H9 (cell line): ENCODE measurements at regions not wholly inside any gene's neighbourhood (a gene's known extent, or its start where the extent isn't known, plus 50 kb on each side); places are given as distances from the start of the nearest gene placed in this dataset.
"Not testable (repeated sequence)": the region's sequence is repeated elsewhere in the genome, so short reads cannot be mapped to it uniquely, and the experiment has no call there.

Experiments used
- DNase-seq: peaks from one replicate; pipeline ENCODE4 v3.0.0-alpha.2; 2017
- H2AFZ ChIP-seq: one replicate; pipeline ENCODE4 v1.6.1; 2013; ENCODE audit warnings: mild to moderate bottlenecking, low read length, control low read depth, moderate library complexity
- H2AK5ac ChIP-seq: 2 replicates; pipeline ENCODE4 v1.6.1; 2013; ENCODE audit warnings: low read length, control low read depth, mixed read lengths; ENCODE audit not compliant: insufficient read length
- H2BK120ac ChIP-seq: one replicate; pipeline ENCODE4 v1.6.1; 2013; ENCODE audit warnings: low read depth, mild to moderate bottlenecking, low read length, control low read depth, inconsistent platforms; ENCODE audit not compliant: poor library complexity, severe bottlenecking
- H2BK12ac ChIP-seq: 2 replicates; pipeline ENCODE4 v1.6.1; 2013; ENCODE audit warnings: low read length, control low read depth, mixed read lengths, low read depth; ENCODE audit not compliant: insufficient read length
- H2BK15ac ChIP-seq: 2 replicates; pipeline ENCODE4 v1.6.1; 2013; ENCODE audit warnings: low read depth, low read length, control low read depth
- H2BK20ac ChIP-seq: one replicate; pipeline ENCODE4 v1.6.1; 2013; ENCODE audit warnings: low read depth, mild to moderate bottlenecking, low read length, control low read depth, inconsistent platforms; ENCODE audit not compliant: poor library complexity, severe bottlenecking
- H2BK5ac ChIP-seq: 2 replicates; pipeline ENCODE4 v1.6.1; 2013; ENCODE audit warnings: low read length, control low read depth, mixed read lengths; ENCODE audit not compliant: insufficient read length
- H3K14ac ChIP-seq: 2 replicates; pipeline ENCODE4 v1.6.1; 2013; ENCODE audit warnings: low read length, control low read depth; ENCODE audit not compliant: insufficient read depth
- H3K18ac ChIP-seq: 2 replicates; pipeline ENCODE4 v1.6.1; 2013; ENCODE audit warnings: low read depth, mild to moderate bottlenecking, mixed read lengths, low read length, control low read depth; ENCODE audit not compliant: insufficient read length
- H3K23ac ChIP-seq: 2 replicates; pipeline ENCODE4 v1.6.1; 2013; ENCODE audit warnings: low read length, control low read depth, mixed read lengths, low read depth; ENCODE audit not compliant: insufficient read length
- H3K23me2 ChIP-seq: 2 replicates; pipeline ENCODE4 v1.6.1; 2013; ENCODE audit warnings: low read depth, mild to moderate bottlenecking, mixed read lengths, low read length, control low read depth; ENCODE audit not compliant: insufficient read length, poor library complexity, severe bottlenecking
- H3K27ac ChIP-seq: 2 replicates; pipeline ENCODE4 v1.5.1; 2013; ENCODE audit warnings: low read length, control low read depth, mixed read lengths, low read depth; ENCODE audit not compliant: insufficient read length
- H3K27me3 ChIP-seq: 2 replicates; pipeline ENCODE4 v1.6.1; 2013; ENCODE audit warnings: low read length, control low read depth, inconsistent platforms; ENCODE audit not compliant: insufficient read depth
- H3K4ac ChIP-seq: 2 replicates; pipeline ENCODE4 v1.6.1; 2013; ENCODE audit warnings: low read depth, mild to moderate bottlenecking, control low read depth, inconsistent platforms, low read length, moderate library complexity
- H3K4me1 ChIP-seq: 2 replicates; pipeline ENCODE4 v1.6.1; 2013; ENCODE audit warnings: low read length, control low read depth, inconsistent platforms; ENCODE audit not compliant: insufficient read depth
- H3K4me2 ChIP-seq: 2 replicates; pipeline ENCODE4 v1.6.1; 2013; ENCODE audit warnings: low read length, control low read depth, mixed read lengths; ENCODE audit not compliant: insufficient read length, insufficient read depth
- H3K56ac ChIP-seq: 2 replicates; pipeline ENCODE4 v1.6.1; 2013; ENCODE audit warnings: low read depth, mild to moderate bottlenecking, mixed read lengths, low read length, control low read depth; ENCODE audit not compliant: insufficient read length
- H3K79me1 ChIP-seq: 2 replicates; pipeline ENCODE4 v1.6.1; 2013; ENCODE audit warnings: low read depth, mild to moderate bottlenecking, moderate library complexity, low read length, control low read depth, inconsistent platforms; ENCODE audit not compliant: insufficient read depth, poor library complexity, severe bottlenecking
- H3K79me2 ChIP-seq: 2 replicates; pipeline ENCODE4 v1.6.1; 2013; ENCODE audit warnings: low read length, control low read depth, inconsistent platforms; ENCODE audit not compliant: insufficient read depth
- H3K9ac ChIP-seq: 2 replicates; pipeline ENCODE4 v1.6.1; 2013; ENCODE audit warnings: low read length, control low read depth, mixed read lengths; ENCODE audit not compliant: insufficient read length; ENCODE audit errors: extremely low read depth
- H3K9me3 ChIP-seq: one replicate; pipeline ENCODE4 v1.6.1; 2013; ENCODE audit warnings: low read depth, low read length, inconsistent platforms; ENCODE audit not compliant: control insufficient read depth
- H3T11ph ChIP-seq: one replicate; pipeline ENCODE4 v1.6.1; 2013; ENCODE audit warnings: mild to moderate bottlenecking, low read length, control low read depth, inconsistent platforms
- H4K20me1 ChIP-seq: one replicate; pipeline ENCODE4 v1.6.1; 2013; ENCODE audit not compliant: control insufficient read depth, insufficient read length, insufficient read depth
- H4K5ac ChIP-seq: 2 replicates; pipeline ENCODE4 v1.6.1; 2013; ENCODE audit warnings: low read depth, mild to moderate bottlenecking, mixed read lengths, low read length, control low read depth; ENCODE audit not compliant: insufficient read length
- H4K8ac ChIP-seq: replicated peaks from 2 replicates; pipeline ENCODE4 v1.6.1; 2013; ENCODE audit warnings: low read length, control low read depth, mixed read lengths, low read depth; ENCODE audit not compliant: insufficient read length
- H4K91ac ChIP-seq: 2 replicates; pipeline ENCODE4 v1.6.1; 2013; ENCODE audit warnings: low read depth, mild to moderate bottlenecking, moderate library complexity, mixed read lengths, low read length, control low read depth; ENCODE audit not compliant: insufficient read length
- H3K27ac Mint-ChIP-seq, 3 experiments: 2 replicates in 2 of 3; 3 replicates in 1 of 3; pipeline ENCODE4 v1.8.0; 2020 to 2021; ENCODE audit warnings: mixed read lengths in 3 of 3, mild to moderate bottlenecking in 1 of 3, moderate library complexity in 1 of 3
- H3K27me3 Mint-ChIP-seq: 2 replicates; pipeline ENCODE4 v1.8.0; 2021; ENCODE audit warnings: low read depth, mild to moderate bottlenecking, moderate library complexity, mixed read lengths
- H3K36me3 Mint-ChIP-seq, 3 experiments: 2 replicates in 2 of 3; 3 replicates in 1 of 3; pipeline ENCODE4 v1.8.0; 2020 to 2021; ENCODE audit warnings: low read depth in 3 of 3, mixed read lengths in 3 of 3; ENCODE audit not compliant: insufficient read depth in 1 of 3
- H3K4me1 Mint-ChIP-seq, 2 experiments: 2 replicates each; pipeline ENCODE4 v1.8.0; 2020; ENCODE audit warnings: mixed read lengths in 2 of 2
- H3K4me3 Mint-ChIP-seq, 2 experiments: 2 replicates in 1 of 2; 3 replicates in 1 of 2; pipeline ENCODE4 v1.8.0; 2020 to 2021; ENCODE audit warnings: mild to moderate bottlenecking in 2 of 2, mixed read lengths in 2 of 2, moderate library complexity in 1 of 2
- H3K9me3 Mint-ChIP-seq, 2 experiments: 2 replicates in 1 of 2; 3 replicates in 1 of 2; pipeline ENCODE4 v1.8.0; 2020; ENCODE audit warnings: mild to moderate bottlenecking in 2 of 2, mixed read lengths in 2 of 2, moderate library complexity in 1 of 2
- WGBS: extraction: QIAGEN DNeasy Blood & Tissue Kit; methylation state at CpG from one replicate; pipeline ENCODE4 v1.1.7; 2013; ENCODE audit warnings: missing lambda C conversion rate, low lambda C conversion rate, mixed read lengths; ENCODE audit not compliant: insufficient read length; ENCODE audit errors: extremely low coverage; 5-methylcytosine and 5-hydroxymethylcytosine counted together
- TF ChIP-seq, protein P1 (sequence below): fragments of 200-600 bp; sonication (generic); conservative IDR thresholded peaks from 3 replicates; pipeline ENCODE4 v1.8.0; 2021; ENCODE audit warnings: antibody characterized with exemption, mild to moderate bottlenecking

DNA sequence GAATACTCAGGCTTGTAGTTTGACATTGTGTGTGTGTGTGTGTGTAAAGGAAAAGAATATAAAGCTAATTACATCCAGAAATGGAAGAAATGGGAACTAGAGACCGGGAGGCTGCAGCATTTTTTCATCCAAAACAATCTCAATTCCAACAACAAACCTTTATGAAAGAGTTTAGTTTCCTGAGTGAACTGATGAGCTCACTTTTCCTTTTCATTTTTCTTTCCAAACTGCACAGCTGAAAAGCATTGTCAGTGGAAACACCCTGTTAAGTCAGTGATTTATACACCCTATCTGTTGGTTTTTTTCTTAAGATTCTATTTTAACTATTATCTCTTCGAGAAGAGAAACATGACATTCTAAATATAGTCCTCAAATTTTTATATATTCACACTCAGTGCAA is 130.9 kb downstream of the RFPL4B start:
- no peak for DNase-seq
- no peak overlapping the region for H3K27ac Mint-ChIP-seq

DNA sequence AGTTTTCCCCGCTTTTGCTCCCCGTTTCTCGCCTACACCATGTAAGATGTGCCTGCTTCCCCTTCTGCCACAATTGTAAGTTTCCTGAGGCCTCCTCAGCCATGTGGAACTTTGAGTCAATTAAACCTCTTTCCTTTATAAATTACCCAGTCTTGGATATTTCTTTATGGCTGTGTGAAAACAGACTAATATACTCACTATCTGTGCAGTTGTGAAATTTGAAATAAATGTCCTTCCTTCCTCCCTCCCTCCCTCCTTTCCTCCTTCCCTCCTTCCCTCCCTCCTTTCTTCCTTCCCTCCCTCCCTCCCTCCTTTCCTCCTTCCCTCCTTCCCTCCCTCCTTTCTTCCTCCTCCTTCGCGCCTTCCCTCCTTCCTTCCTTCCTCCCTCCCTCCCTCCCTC is 132.8 kb downstream of the RFPL4B start:
- not testable (repeated sequence) for H3K79me2 ChIP-seq, H3K9ac ChIP-seq, H2BK12ac ChIP-seq, H2BK120ac ChIP-seq, H3K23ac ChIP-seq, H3K27me3 ChIP-seq, H3K27me3 Mint-ChIP-seq, H3K4ac ChIP-seq, H3K27ac ChIP-seq, H3K27ac Mint-ChIP-seq, H3K4me1 ChIP-seq, H3K18ac ChIP-seq, H3K4me2 ChIP-seq, H3K4me3 Mint-ChIP-seq, H4K5ac ChIP-seq, H2BK5ac ChIP-seq, H3T11ph ChIP-seq, H4K8ac ChIP-seq, H3K23me2 ChIP-seq, H3K79me1 ChIP-seq, H2AFZ ChIP-seq, H2BK15ac ChIP-seq, H3K9me3 Mint-ChIP-seq, H2BK20ac ChIP-seq, H3K9me3 ChIP-seq, H3K14ac ChIP-seq, H3K4me1 Mint-ChIP-seq, H4K91ac ChIP-seq, H4K20me1 ChIP-seq, H2AK5ac ChIP-seq, H3K36me3 Mint-ChIP-seq, H3K56ac ChIP-seq, DNase-seq
- WGBS: no CpG with 5 or more reads among the region's 5 CpGs

More for the DNA sequence above, 130.9 kb downstream of the RFPL4B start:
- no peaks in the 10 kb centered on the region; a peak in 2 of 7 replicates for H3K36me3 Mint-ChIP-seq
- H3K4me1 Mint-ChIP-seq: no peaks in the 10 kb centered on the region
- Histone ChIP-seq H4K20me1 (no peaks in the 10 kb centered on the region), H3T11ph (no peak overlapping the region), H3K23ac (no peak overlapping the region), H3K79me1 (no peaks in the 10 kb centered on the region), H3K4ac (no peak overlapping the region), H3K4me2 (no peak overlapping the region), H3K56ac (no peak overlapping the region), H4K5ac (no peak overlapping the region), H2AFZ (no peak overlapping the region), H3K79me2 (no peaks in the 10 kb centered on the region), H3K9ac (no peak overlapping the region), H2BK12ac (no peak overlapping the region), H2BK120ac (no peak overlapping the region), H3K23me2 (no peaks in the 10 kb centered on the region), H2AK5ac (no peak overlapping the region), H3K4me1 (no peaks in the 10 kb centered on the region), H3K27ac (no peak overlapping the region), H2BK5ac (no peak overlapping the region), H3K18ac (no peak overlapping the region), H2BK20ac (no peak overlapping the region), H2BK15ac (no peak overlapping the region), H3K27me3 (no peaks in the 10 kb centered on the region), H3K14ac (no peak overlapping the region), H4K8ac (no peak overlapping the region), H4K91ac (no peak overlapping the region), H3K9me3 (no peaks in the 10 kb centered on the region)
- TF ChIP-seq, protein P1, sequence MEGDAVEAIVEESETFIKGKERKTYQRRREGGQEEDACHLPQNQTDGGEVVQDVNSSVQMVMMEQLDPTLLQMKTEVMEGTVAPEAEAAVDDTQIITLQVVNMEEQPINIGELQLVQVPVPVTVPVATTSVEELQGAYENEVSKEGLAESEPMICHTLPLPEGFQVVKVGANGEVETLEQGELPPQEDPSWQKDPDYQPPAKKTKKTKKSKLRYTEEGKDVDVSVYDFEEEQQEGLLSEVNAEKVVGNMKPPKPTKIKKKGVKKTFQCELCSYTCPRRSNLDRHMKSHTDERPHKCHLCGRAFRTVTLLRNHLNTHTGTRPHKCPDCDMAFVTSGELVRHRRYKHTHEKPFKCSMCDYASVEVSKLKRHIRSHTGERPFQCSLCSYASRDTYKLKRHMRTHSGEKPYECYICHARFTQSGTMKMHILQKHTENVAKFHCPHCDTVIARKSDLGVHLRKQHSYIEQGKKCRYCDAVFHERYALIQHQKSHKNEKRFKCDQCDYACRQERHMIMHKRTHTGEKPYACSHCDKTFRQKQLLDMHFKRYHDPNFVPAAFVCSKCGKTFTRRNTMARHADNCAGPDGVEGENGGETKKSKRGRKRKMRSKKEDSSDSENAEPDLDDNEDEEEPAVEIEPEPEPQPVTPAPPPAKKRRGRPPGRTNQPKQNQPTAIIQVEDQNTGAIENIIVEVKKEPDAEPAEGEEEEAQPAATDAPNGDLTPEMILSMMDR: no peak
- H3K27me3 Mint-ChIP-seq: no peaks in the 10 kb centered on the region
- H3K4me3 Mint-ChIP-seq: no peak overlapping the region
- WGBS: no CpG with 5 or more reads among the region's 2 CpGs
- H3K9me3 Mint-ChIP-seq: no peaks in the 10 kb centered on the region; a peak in 1 of 5 replicates
